ENCODE measurements at regions not wholly inside any gene's neighbourhood (a gene's known extent, or its start where the extent isn't known, plus 50 kb on each side); places are given as distances from the start of the nearest gene placed in this dataset.

DNA sequence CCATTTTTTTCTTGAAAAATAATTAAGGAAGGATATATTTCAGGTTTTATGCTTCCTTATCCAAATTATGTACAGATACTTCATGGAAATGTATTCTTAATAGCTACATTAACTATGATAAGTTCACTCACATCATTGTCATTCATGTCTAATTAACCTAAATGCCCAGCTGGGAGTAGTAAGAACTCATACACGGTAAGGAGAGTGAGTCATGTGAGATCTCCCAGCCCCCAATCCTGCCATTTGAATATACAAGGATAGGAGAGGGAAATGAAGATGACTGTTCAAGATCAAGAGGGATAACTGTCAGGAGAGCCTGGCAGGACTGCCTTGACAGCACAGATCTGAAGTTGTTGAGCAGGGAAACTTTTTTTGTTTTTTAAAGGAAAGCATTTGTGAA lies 343.4 kb upstream of the USP15 start:
- H3K56ac ChIP-seq (replicated peaks; ENCODE audit: insufficient read length, low read depth, low read length), result no peak overlapping the region
- no peak overlapping the region for H3K4ac ChIP-seq (replicated peaks; ENCODE audit: insufficient read length, low read depth, low read length)
- H3K9ac ChIP-seq (replicated peaks in 1 of 4; ENCODE audit: extremely low read depth in 1 of 4, low read depth in 3 of 4, low read length in 3 of 4), result no peak overlapping the region
- H3K4me3 ChIP-seq (ENCODE audit: extremely low read depth in 1 of 4, insufficient read depth in 2 of 4, low read depth in 3 of 4, low read length in 4 of 4), result no peak overlapping the region
- TF ChIP-seq PHF8 (conservative IDR thresholded peaks at IDR 0.05; ENCODE audit: low read depth, low read length), result no peak
- no peak for TF ChIP-seq HDAC2 (IDR thresholded peaks at IDR 0.05; ENCODE audit: borderline replicate concordance in 1 of 2, low read depth in 2 of 2, low read length in 2 of 2)
- TF ChIP-seq SP1 (IDR thresholded peaks at IDR 0.05; ENCODE audit: low read depth, low read length), result no peak
- no peak overlapping the region for H3K14ac ChIP-seq (ENCODE audit: insufficient read length)
- H4K91ac ChIP-seq (replicated peaks; ENCODE audit: insufficient read length, low read length), result no peak overlapping the region
- no peak overlapping the region for H3K27ac ChIP-seq (ENCODE audit: low read depth, low read length)
- H2AK5ac ChIP-seq (ENCODE audit: low read depth, low read length), result no peak overlapping the region
- no peaks in the 10 kb centered on the region for H3K9me3 ChIP-seq (ENCODE audit: insufficient read depth in 2 of 2, low read depth in 1 of 2, low read length in 1 of 2)
- no peaks in the 10 kb centered on the region for H3K79me2 ChIP-seq (ENCODE audit: control insufficient read depth in 1 of 2, insufficient read depth in 2 of 2, low read length in 2 of 2)
- no peak overlapping the region for H2BK12ac ChIP-seq (ENCODE audit: low read depth, low read length)
- H4K20me1 ChIP-seq (replicated peaks in 1 of 2; ENCODE audit: control insufficient read depth in 1 of 2, insufficient read depth in 2 of 2, low read length in 2 of 2), result no peaks in the 10 kb centered on the region
- no peak overlapping the region for H4K8ac ChIP-seq (ENCODE audit: extremely low read depth, insufficient read depth, low read length)
- DNase-seq (ENCODE audit: low read depth in 1 of 2, low spot score in 2 of 2), result peak in 1 of 2 experiments; percentile 3
- WGBS, 2 experiments (ENCODE audit: extremely low coverage in 1 of 2, insufficient coverage in 1 of 2, insufficient read length in 1 of 2, insufficient replicate concordance in 2 of 2, low coverage in 1 of 2, low lambda C conversion rate in 2 of 2, missing lambda C conversion rate in 1 of 2), result 43% methylated on average over 1 of the region's 1 CpG; no CpG with 5 or more reads in 1 of the 2 experiments
- CTCF ChIA-PET (ENCODE audit: partially characterized antibody), result no interaction called here
- no peaks in the 10 kb centered on the region for H3K27me3 ChIP-seq (replicated peaks in 1 of 4; ENCODE audit: control insufficient read depth in 3 of 4, extremely low read depth in 1 of 4, insufficient read depth in 3 of 4, low read length in 3 of 4)
- H3K23me2 ChIP-seq (ENCODE audit: low read depth, low read length), result no peaks in the 10 kb centered on the region
- H2AFZ ChIP-seq (ENCODE audit: low read length), result no peak overlapping the region
- no peaks in the 10 kb centered on the region for H3K36me3 ChIP-seq (ENCODE audit: control insufficient read depth in 2 of 4, insufficient read depth in 4 of 4, low read length in 3 of 4)
- FAIRE-seq, result no peak
- H2BK15ac ChIP-seq (ENCODE audit: low read length), result no peak overlapping the region
- H3K79me1 ChIP-seq (ENCODE audit: low read depth, low read length), result no peaks in the 10 kb centered on the region
- H2BK5ac ChIP-seq (ENCODE audit: low read depth, low read length), result no peak overlapping the region
- H3K18ac ChIP-seq (ENCODE audit: extremely low read depth, low read length), result no peak overlapping the region
- no peak overlapping the region for H2BK120ac ChIP-seq (replicated peaks; ENCODE audit: low read depth, low read length)
- H4K5ac ChIP-seq (ENCODE audit: insufficient read length, low read depth, low read length), result no peak overlapping the region
- no peak overlapping the region for H3K23ac ChIP-seq (ENCODE audit: insufficient read length)
- no peak overlapping the region for H3K4me2 ChIP-seq (ENCODE audit: insufficient read depth in 1 of 2, low read depth in 2 of 2, low read length in 2 of 2)
- POLR2A ChIA-PET (ENCODE audit: partially characterized antibody), result no interaction called here
- H2BK20ac ChIP-seq (ENCODE audit: low read length), result no peak overlapping the region
- peaks cover 0 to 2% (median 0%) of the 10 kb centered on the region in 4 experiments; a peak in 1 of 7 replicates for H3K4me1 ChIP-seq (replicated peaks in 1 of 4; ENCODE audit: control insufficient read depth in 3 of 4, insufficient read depth in 4 of 4, low read length in 3 of 4)
